ENCODE measurements at regions not wholly inside any gene's neighbourhood (a gene's known extent, or its start where the extent isn't known, plus 50 kb on each side); places are given as distances from the start of the nearest gene placed in this dataset.
A peak's percentile ranks its signal among the peaks of the same experiment; 100 is the strongest.

- TF ChIP-seq ZNF394 (tag by site-specific recombination; IDR thresholded peaks at IDR 0.05; ENCODE audit: borderline replicate concordance) (peak; percentile 46; the same call in 1 of the 2 replicates), ZNF10 (tag by site-specific recombination; IDR thresholded peaks at IDR 0.05) (no peak), MZF1 (tag by site-specific recombination; IDR thresholded peaks at IDR 0.05; ENCODE audit: borderline replicate concordance) (no peak), ZNF16 (tag by site-specific recombination; IDR thresholded peaks at IDR 0.05; ENCODE audit: low read depth) (no peak), ZNF175 (tag by site-specific recombination; IDR thresholded peaks at IDR 0.05) (no peak), ZNF274 (IDR thresholded peaks at IDR 0.05; ENCODE audit: low read length) (no peak), ZNF274 (tag by site-specific recombination; IDR thresholded peaks at IDR 0.05; ENCODE audit: borderline replicate concordance) (no peak), ZEB2 (tag by site-specific recombination; IDR thresholded peaks at IDR 0.05) (peak; percentile 76), ZNF548 (tag by site-specific recombination; IDR thresholded peaks at IDR 0.05) (no peak), ZNF280C (tag by site-specific recombination; IDR thresholded peaks at IDR 0.05) (no peak), PRDM6 (tag by site-specific recombination; IDR thresholded peaks at IDR 0.05) (peak; percentile 39; the same call in 1 of the 2 replicates), ZNF184 (tag by site-specific recombination; IDR thresholded peaks at IDR 0.05) (no peak), ZNF785 (tag by site-specific recombination; IDR thresholded peaks at IDR 0.05) (no peak), OSR2 (tag by site-specific recombination; IDR thresholded peaks at IDR 0.05) (peak; percentile 92), ZNF639 (tag by site-specific recombination; IDR thresholded peaks at IDR 0.05) (peak; percentile 86), ZFP41 (tag by site-specific recombination; IDR thresholded peaks at IDR 0.05; ENCODE audit: borderline replicate concordance) (no peak), ZNF280D (tag by site-specific recombination; IDR thresholded peaks at IDR 0.05) (no peak), ZBTB7A (tag by site-specific recombination; IDR thresholded peaks at IDR 0.05; ENCODE audit: low read depth) (no peak), ZNF624 (tag by site-specific recombination; IDR thresholded peaks at IDR 0.05) (no peak), HOXC10 (CRISPR knock-in tag; IDR thresholded peaks at IDR 0.05) (no peak), SCRT1 (tag by site-specific recombination; IDR thresholded peaks at IDR 0.05; ENCODE audit: borderline replicate concordance) (peak; percentile 44; the same call in 1 of the 2 replicates), ZNF433 (tag by site-specific recombination; IDR thresholded peaks at IDR 0.05; ENCODE audit: low read depth) (no peak), ZNF621 (tag by site-specific recombination; IDR thresholded peaks at IDR 0.05) (no peak), ZNF660 (tag by site-specific recombination; IDR thresholded peaks at IDR 0.05) (0 out of 2 replicates have a peak, but pooled peaks have one; percentile 22), SETDB1 (IDR thresholded peaks at IDR 0.05; ENCODE audit: insufficient read length, low read length) (no peak), ZNF138 (tag by site-specific recombination; IDR thresholded peaks at IDR 0.05; ENCODE audit: borderline replicate concordance) (no peak), ZNF335 (tag by site-specific recombination; conservative IDR thresholded peaks at IDR 0.05) (peak; percentile 47; the same call in 1 of the 2 replicates), ZNF2 (tag by site-specific recombination; IDR thresholded peaks at IDR 0.05) (peak; percentile 55; the same call in 1 of the 2 replicates), ZNF214 (tag by site-specific recombination; IDR thresholded peaks at IDR 0.05; ENCODE audit: borderline replicate concordance) (no peak), TRIM28 (IDR thresholded peaks at IDR 0.05; ENCODE audit: borderline replicate concordance, low read length) (0 out of 2 replicates have a peak, but pooled peaks have one; percentile 59), SP3 (tag by site-specific recombination; IDR thresholded peaks at IDR 0.05) (0 out of 2 replicates have a peak, but pooled peaks have one; percentile 16), FEZF1 (tag by site-specific recombination; IDR thresholded peaks at IDR 0.05) (peak; percentile 79), IKZF3 (tag by site-specific recombination; IDR thresholded peaks at IDR 0.05) (peak; percentile 53; the same call in 1 of the 2 replicates)
Measured at GRCh38 chr3:181623924-181624694, 87.6 kb upstream of the SOX2 start (continued).

Measured in HEK293 (cell line).